ENCODE measurements at regions not wholly inside any gene's neighbourhood (a gene's known extent, or its start where the extent isn't known, plus 50 kb on each side); places are given as distances from the start of the nearest gene placed in this dataset.

DNA sequence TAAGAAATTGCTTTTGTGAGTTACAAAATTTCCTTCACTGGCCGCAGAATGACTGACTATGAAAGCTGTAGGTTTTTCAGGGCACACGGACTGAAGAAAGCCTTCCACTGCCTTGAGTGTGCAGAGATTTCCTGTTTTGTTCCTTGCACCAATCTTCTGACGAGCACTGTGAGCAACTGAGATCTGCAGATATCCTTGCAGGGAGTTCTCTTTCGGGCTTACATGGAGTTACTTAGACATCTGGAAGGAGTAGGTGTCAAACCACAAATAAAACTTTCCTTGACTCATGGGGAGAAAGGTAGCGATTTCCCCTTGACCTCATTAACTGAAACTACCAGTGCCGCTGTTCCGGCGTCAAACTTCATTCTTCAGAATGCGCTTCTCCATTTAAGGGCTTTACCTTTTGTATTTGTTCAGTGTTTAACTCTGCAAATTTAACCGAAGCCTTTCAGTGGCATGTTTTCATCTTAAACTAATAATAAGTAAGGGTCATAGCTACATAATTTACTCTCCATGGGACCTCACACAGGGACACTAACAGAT, 1175.3 kb downstream of the GATA3 start (continued):
- TF ChIP-seq, protein P1, sequence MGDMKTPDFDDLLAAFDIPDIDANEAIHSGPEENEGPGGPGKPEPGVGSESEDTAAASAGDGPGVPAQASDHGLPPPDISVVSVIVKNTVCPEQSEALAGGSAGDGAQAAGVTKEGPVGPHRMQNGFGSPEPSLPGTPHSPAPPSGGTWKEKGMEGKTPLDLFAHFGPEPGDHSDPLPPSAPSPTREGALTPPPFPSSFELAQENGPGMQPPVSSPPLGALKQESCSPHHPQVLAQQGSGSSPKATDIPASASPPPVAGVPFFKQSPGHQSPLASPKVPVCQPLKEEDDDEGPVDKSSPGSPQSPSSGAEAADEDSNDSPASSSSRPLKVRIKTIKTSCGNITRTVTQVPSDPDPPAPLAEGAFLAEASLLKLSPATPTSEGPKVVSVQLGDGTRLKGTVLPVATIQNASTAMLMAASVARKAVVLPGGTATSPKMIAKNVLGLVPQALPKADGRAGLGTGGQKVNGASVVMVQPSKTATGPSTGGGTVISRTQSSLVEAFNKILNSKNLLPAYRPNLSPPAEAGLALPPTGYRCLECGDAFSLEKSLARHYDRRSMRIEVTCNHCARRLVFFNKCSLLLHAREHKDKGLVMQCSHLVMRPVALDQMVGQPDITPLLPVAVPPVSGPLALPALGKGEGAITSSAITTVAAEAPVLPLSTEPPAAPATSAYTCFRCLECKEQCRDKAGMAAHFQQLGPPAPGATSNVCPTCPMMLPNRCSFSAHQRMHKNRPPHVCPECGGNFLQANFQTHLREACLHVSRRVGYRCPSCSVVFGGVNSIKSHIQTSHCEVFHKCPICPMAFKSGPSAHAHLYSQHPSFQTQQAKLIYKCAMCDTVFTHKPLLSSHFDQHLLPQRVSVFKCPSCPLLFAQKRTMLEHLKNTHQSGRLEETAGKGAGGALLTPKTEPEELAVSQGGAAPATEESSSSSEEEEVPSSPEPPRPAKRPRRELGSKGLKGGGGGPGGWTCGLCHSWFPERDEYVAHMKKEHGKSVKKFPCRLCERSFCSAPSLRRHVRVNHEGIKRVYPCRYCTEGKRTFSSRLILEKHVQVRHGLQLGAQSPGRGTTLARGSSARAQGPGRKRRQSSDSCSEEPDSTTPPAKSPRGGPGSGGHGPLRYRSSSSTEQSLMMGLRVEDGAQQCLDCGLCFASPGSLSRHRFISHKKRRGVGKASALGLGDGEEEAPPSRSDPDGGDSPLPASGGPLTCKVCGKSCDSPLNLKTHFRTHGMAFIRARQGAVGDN (IDR thresholded peaks at IDR 0.05), result no peak
- no peak for TF ChIP-seq LARP7 (IDR thresholded peaks at IDR 0.05)
- TF ChIP-seq NFXL1 (IDR thresholded peaks at IDR 0.05; ENCODE audit: borderline replicate concordance), result no peak
- no peak for TF ChIP-seq ETV6 (conservative IDR thresholded peaks at IDR 0.05 in 1 of 2, IDR thresholded peaks at IDR 0.05 in 1 of 2; ENCODE audit: borderline replicate concordance in 1 of 2, low read depth in 1 of 2)
- no peak for TF ChIP-seq YY1 (IDR thresholded peaks at IDR 0.05; ENCODE audit: low read depth, low read length)
- TF ChIP-seq POLR2A (IDR thresholded peaks at IDR 0.05; ENCODE audit: low read depth, low read length), result no peak
- no peak for TF ChIP-seq E2F4 (IDR thresholded peaks at IDR 0.05; ENCODE audit: low read depth, low read length)
- TF ChIP-seq ZNF592 (IDR thresholded peaks at IDR 0.05), result no peak
